ENCODE measurements at regions not wholly inside any gene's neighbourhood (a gene's known extent, or its start where the extent isn't known, plus 50 kb on each side); places are given as distances from the start of the nearest gene placed in this dataset.

GRCh38 chr7:17523813-17524739 is 225.6 kb downstream of the AHR start:
- DNase-seq: no peak

- DNase-seq: no peak
Measured at GRCh38 chr7:17524746-17525145, 226.3 kb downstream of the AHR start.

GRCh38 chr7:17526621-17527020 is 228.2 kb downstream of the AHR start:
- no peak for DNase-seq

GRCh38 chr7:17528636-17529035 is 230.2 kb downstream of the AHR start:
- DNase-seq: no peak

GRCh38 chr7:17530244-17530643 is 231.8 kb downstream of the AHR start:
- no peak for DNase-seq

GRCh38 chr7:17530741-17531421 is 232.4 kb downstream of the AHR start:
- DNase-seq: no peak

- DNase-seq: no peak
Measured at GRCh38 chr7:17532861-17533404, 234.5 kb downstream of the AHR start.

- no peak for DNase-seq
Measured at GRCh38 chr7:17534348-17534747, 235.9 kb downstream of the AHR start.

GRCh38 chr7:17535776-17536175 is 237.3 kb downstream of the AHR start:
- DNase-seq: no peak

- DNase-seq: no peak
Measured at GRCh38 chr7:17544401-17544800, 245.9 kb downstream of the AHR start.

- no peak for DNase-seq
Measured at GRCh38 chr7:17545348-17545747, 246.9 kb downstream of the AHR start.

GRCh38 chr7:17546189-17546588 is 247.7 kb downstream of the AHR start:
- no peak for DNase-seq

GRCh38 chr7:17546592-17546991 is 248.1 kb downstream of the AHR start:
- DNase-seq: no peak

- no peak for DNase-seq
Measured at GRCh38 chr7:17548014-17548653, 249.7 kb downstream of the AHR start.

GRCh38 chr7:17549406-17549805 is 251.0 kb downstream of the AHR start:
- DNase-seq: no peak

GRCh38 chr7:17552373-17552772 is 253.9 kb downstream of the AHR start:
- DNase-seq: no peak

GRCh38 chr7:17552952-17553351 is 254.5 kb downstream of the AHR start:
- DNase-seq: no peak

GRCh38 chr7:17554341-17555015 is 256.0 kb downstream of the AHR start:
- no peak for DNase-seq

GRCh38 chr7:17556247-17556956 is 257.9 kb downstream of the AHR start:
- no peak for DNase-seq

- no peak for DNase-seq
Measured at GRCh38 chr7:17557251-17557671, 258.8 kb downstream of the AHR start.

- DNase-seq: no peak
Measured at GRCh38 chr7:17558135-17558534, 259.7 kb downstream of the AHR start.

All from NCI-H187 (cell line).